ENCODE measurements at regions not wholly inside any gene's neighbourhood (a gene's known extent, or its start where the extent isn't known, plus 50 kb on each side); places are given as distances from the start of the nearest gene placed in this dataset.
"Not testable (repeated sequence)": the region's sequence is repeated elsewhere in the genome, so short reads cannot be mapped to it uniquely, and the experiment has no call there.

GRCh38 chr9:97248252-97248651 lies 59.2 kb upstream of the CCDC180 start:
- DNase-seq (ENCODE audit: low read depth) = not testable (repeated sequence)

- no peak for DNase-seq (ENCODE audit: low read depth)
These were observed 63.9 kb upstream of the CCDC180 start for GRCh38 chr9:97243606-97244005.

GRCh38 chr9:97241430-97241829 lies 66.0 kb upstream of the CCDC180 start:
- DNase-seq (ENCODE audit: low read depth) = not testable (repeated sequence)

GRCh38 chr9:97237951-97238889 lies 69.2 kb upstream of the CCDC180 start:
- peak; percentile 86 for DNase-seq (ENCODE audit: low read depth)

GRCh38 chr9:97237311-97237786 lies 70.1 kb upstream of the CCDC180 start:
- DNase-seq (ENCODE audit: low read depth) = no peak

- not testable (repeated sequence) for DNase-seq (ENCODE audit: low read depth)
These were observed 74.5 kb upstream of the CCDC180 start for GRCh38 chr9:97233009-97233400.

- not testable (repeated sequence) for DNase-seq (ENCODE audit: low read depth)
These were observed 75.1 kb upstream of the CCDC180 start for GRCh38 chr9:97232060-97233008.

GRCh38 chr9:97222393-97222792 lies 85.1 kb upstream of the CCDC180 start:
- not testable (repeated sequence) for DNase-seq (ENCODE audit: low read depth)

- peak; percentile 74 for DNase-seq (ENCODE audit: low read depth)
These were observed 85.7 kb upstream of the CCDC180 start for GRCh38 chr9:97221478-97222355.

- DNase-seq (ENCODE audit: low read depth) = no peak
These were observed 86.5 kb upstream of the CCDC180 start for GRCh38 chr9:97220894-97221477.

- DNase-seq (ENCODE audit: low read depth) = not testable (repeated sequence)
These were observed 87.1 kb upstream of the CCDC180 start for GRCh38 chr9:97220396-97220795.

- DNase-seq (ENCODE audit: low read depth) = not testable (repeated sequence)
These were observed 87.9 kb upstream of the CCDC180 start for GRCh38 chr9:97219443-97220140.

- DNase-seq (ENCODE audit: low read depth) = not testable (repeated sequence)
These were observed 92.3 kb upstream of the CCDC180 start for GRCh38 chr9:97215127-97215526.

GRCh38 chr9:97214556-97214955 lies 92.9 kb upstream of the CCDC180 start:
- DNase-seq (ENCODE audit: low read depth) = not testable (repeated sequence)

GRCh38 chr9:97199683-97200082 lies 107.8 kb upstream of the CCDC180 start:
- not testable (repeated sequence) for DNase-seq (ENCODE audit: low read depth)

- not testable (repeated sequence) for DNase-seq (ENCODE audit: low read depth)
These were observed 113.7 kb upstream of the CCDC180 start for GRCh38 chr9:97193767-97194166.

GRCh38 chr9:97188545-97188944 lies 118.9 kb upstream of the CCDC180 start:
- no peak for DNase-seq (ENCODE audit: low read depth)

- not testable (repeated sequence) for DNase-seq (ENCODE audit: low read depth)
These were observed 119.8 kb upstream of the CCDC180 start for GRCh38 chr9:97187706-97188105.

GRCh38 chr9:97186493-97186892 lies 121.0 kb upstream of the CCDC180 start:
- no peak for DNase-seq (ENCODE audit: low read depth)

GRCh38 chr9:97182532-97182931 lies 124.9 kb upstream of the CCDC180 start:
- DNase-seq (ENCODE audit: low read depth) = not testable (repeated sequence)
